ENCODE measurements at regions not wholly inside any gene's neighbourhood (a gene's known extent, or its start where the extent isn't known, plus 50 kb on each side); places are given as distances from the start of the nearest gene placed in this dataset.

GRCh38 chr21:27306206-27306605 is 339.3 kb upstream of the ADAMTS5 start:
- TF ChIP-seq POLR2A (IDR thresholded peaks at IDR 0.05) (no peak), CTCF (IDR thresholded peaks at IDR 0.05) (no peak), EP300 (IDR thresholded peaks at IDR 0.05) (no peak), POLR2AphosphoS5 (IDR thresholded peaks at IDR 0.05) (no peak)

All from suprapubic skin (tissue), 4 donors.